Adrenal gland (tissue), 5 donors: ENCODE measurements at regions not wholly inside any gene's neighbourhood (a gene's known extent, or its start where the extent isn't known, plus 50 kb on each side); places are given as distances from the start of the nearest gene placed in this dataset.
"Not testable (repeated sequence)": the region's sequence is repeated elsewhere in the genome, so short reads cannot be mapped to it uniquely, and the experiment has no call there.

Experiments
- POLR2A ChIP-seq, 2 donors: fragments of 450-650 bp; IDR thresholded peaks; one replicate each; pipeline ENCODE4 v1.6.1; 2017; ENCODE audit warnings: antibody characterized with exemption in 2 of 2, mild to moderate bottlenecking in 2 of 2, moderate library complexity in 1 of 2
- TF ChIP-seq, protein P1 (sequence below), 6 experiments: fragments of 450-650 bp in 4 of 6; fragments of 200-600 bp in 2 of 6; sonication (generic) in 1 of 6; IDR thresholded peaks; 1 replicate in 5 of 6; 2 replicates in 1 of 6; pipeline versions ENCODE4 v1.5.1 to v1.8.0; 2016 to 2021; ENCODE audit warnings: antibody characterized with exemption in 6 of 6, mild to moderate bottlenecking in 2 of 6, moderate library complexity in 1 of 6
- donor health status: DM: no; HTN: no; CAD: no.

DNA sequence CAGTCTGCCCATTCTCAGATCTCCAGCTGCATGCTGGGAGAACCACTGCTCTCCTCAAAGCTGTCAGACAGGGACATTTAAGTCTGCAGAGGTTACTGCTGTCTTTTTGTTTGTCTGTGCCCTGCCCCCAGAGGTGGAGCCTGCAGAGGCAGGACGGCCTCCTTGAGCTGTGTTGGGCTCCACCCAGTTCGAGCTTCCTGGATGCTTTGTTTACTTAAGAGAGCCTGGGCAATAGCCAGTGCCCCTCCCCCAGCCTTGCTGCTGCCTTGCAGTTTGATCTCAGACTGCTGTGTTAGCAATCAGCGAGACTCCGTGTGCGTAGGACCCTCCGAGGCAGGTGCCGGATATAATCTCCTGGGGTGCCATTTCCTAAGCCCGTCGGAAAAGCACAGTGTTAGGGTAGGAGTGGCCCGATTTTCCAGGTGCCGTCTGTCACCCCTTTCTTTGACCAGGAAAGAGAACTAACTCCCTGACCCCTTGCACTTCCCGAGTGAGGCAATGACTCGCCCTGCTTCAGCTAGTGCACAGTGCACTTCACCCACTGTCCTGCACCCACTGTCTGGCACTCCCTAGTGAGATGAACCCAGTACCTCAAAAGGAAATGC is 1748.4 kb upstream of the TPTE start:
- TF ChIP-seq, protein P1, sequence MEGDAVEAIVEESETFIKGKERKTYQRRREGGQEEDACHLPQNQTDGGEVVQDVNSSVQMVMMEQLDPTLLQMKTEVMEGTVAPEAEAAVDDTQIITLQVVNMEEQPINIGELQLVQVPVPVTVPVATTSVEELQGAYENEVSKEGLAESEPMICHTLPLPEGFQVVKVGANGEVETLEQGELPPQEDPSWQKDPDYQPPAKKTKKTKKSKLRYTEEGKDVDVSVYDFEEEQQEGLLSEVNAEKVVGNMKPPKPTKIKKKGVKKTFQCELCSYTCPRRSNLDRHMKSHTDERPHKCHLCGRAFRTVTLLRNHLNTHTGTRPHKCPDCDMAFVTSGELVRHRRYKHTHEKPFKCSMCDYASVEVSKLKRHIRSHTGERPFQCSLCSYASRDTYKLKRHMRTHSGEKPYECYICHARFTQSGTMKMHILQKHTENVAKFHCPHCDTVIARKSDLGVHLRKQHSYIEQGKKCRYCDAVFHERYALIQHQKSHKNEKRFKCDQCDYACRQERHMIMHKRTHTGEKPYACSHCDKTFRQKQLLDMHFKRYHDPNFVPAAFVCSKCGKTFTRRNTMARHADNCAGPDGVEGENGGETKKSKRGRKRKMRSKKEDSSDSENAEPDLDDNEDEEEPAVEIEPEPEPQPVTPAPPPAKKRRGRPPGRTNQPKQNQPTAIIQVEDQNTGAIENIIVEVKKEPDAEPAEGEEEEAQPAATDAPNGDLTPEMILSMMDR (IDR thresholded peaks at IDR 0.05) = not testable (repeated sequence)
- not testable (repeated sequence) for TF ChIP-seq POLR2A (IDR thresholded peaks at IDR 0.05)
